Endothelial cell of hepatic sinusoid (primary cell): ENCODE measurements at regions not wholly inside any gene's neighbourhood (a gene's known extent, or its start where the extent isn't known, plus 50 kb on each side); places are given as distances from the start of the nearest gene placed in this dataset.

Experiments used
- in situ Hi-C: cut with HindIII; loops from 2 replicates; pipeline ENCODE4 v1.10.0; 2017; ENCODE audit warnings: low sequenced_read_pairs

DNA sequence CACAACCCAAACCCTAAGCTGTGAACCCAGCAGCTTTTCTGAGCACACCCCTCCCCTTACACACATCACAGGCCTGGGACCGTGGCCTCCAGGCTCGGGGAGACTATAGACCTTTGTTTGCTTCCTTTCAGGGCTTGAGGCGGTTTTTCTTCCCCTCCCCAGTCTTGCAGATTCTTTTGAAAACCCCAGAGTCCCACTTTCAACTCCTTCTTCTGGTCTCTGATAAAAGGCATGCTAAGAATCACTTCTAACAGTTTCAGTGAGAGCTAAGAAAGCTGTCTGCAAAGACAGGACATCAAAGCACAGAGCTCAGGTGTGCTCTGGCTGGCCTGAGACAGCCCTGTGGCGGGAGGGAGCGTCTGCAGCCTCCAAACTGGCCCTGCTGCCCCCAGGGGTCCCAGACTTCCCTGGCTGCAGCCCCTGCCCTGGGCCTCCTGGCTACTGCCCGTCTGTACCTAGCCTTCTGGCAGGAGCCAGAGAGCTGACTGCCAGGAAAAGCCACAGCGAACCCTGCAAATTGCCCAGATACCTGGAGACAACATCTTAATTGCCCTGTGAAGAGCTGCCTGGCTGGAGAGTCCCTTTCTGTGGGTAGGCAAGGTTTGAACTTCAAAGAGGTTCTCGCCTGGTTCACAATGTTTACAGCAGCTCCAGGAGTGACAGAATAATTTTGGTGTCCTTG is 138.9 kb downstream of the GADD45G start:
- in situ Hi-C loops, result no loop called here

DNA sequence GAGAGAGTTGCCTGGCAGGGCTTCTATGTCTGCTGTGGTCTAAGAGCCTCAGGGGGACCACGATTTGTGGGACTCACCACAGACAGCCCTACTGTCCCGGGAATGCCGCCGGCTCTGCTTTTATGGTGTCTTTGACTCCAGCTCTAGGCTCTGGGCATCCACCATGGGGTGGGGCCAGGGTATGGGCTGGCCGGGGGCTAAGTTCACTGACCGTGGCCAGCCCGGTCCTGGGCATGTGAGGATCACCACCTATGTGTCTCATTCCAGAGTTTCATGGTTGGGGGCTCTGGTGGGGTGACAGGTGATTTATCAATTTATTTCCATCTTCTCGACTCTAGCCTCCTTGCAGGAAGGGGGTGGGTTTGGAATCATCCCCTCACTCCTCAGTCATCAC is 139.4 kb downstream of the GADD45G start:
- in situ Hi-C loops, result no loop called here

DNA sequence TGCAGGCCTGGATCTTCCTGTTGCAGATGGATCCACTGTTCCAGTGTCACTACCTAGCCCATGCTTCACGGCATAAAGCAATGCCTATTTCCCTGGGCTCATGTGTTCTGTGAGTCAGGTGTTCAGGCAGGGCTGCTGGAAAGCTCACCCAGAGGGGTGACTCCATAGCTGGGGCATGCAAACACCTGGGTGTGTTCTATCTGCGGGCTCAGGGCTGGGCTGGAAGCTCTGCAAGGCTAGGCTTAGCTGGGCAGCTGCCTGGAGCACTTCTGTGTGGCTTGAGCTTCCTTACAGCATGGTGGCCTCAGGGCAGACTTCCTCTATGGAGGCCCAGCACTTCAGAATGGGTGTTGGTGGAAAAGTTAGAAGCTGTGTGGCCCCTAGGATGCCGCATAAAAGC is 139.9 kb downstream of the GADD45G start:
- in situ Hi-C loops, result no loop called here

DNA sequence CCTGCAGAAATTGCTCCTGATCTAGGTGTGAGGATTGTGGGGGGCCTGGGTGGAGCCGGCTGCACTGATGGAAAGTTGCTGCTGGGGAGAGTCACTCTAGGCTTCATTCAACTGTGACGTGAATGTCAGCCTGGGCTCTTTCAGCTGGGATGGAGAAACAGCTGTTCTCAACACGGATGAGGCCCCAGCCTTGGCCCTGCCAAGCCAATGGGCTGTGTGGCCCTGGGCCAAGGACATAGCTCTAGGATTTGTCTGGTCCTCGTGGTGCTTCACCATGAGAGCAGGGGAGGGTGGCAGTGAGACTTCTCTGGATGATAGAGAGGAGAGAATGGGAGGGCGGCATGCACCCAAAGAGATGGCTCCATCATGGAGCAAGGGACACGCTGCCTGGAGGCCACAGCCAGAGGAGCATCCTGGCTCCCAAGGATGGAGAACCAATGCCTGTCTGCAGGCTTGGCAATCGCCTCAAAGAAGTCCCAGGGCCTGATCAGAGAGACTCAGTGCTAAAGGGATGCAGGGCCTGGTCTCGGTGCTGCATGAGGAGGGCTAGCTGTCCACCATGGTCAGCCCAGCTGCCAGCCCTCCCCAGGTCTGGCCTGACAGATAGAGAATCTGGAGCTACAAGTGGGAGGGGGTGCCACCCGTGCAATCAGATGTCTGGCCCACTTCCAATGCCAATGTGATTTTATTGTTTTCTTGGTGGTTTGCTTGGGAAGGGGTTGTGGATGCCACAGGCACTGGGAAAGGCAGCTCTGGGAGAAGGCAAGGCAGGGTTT is 141.0 kb downstream of the GADD45G start:
- in situ Hi-C loops, result no loop called here

DNA sequence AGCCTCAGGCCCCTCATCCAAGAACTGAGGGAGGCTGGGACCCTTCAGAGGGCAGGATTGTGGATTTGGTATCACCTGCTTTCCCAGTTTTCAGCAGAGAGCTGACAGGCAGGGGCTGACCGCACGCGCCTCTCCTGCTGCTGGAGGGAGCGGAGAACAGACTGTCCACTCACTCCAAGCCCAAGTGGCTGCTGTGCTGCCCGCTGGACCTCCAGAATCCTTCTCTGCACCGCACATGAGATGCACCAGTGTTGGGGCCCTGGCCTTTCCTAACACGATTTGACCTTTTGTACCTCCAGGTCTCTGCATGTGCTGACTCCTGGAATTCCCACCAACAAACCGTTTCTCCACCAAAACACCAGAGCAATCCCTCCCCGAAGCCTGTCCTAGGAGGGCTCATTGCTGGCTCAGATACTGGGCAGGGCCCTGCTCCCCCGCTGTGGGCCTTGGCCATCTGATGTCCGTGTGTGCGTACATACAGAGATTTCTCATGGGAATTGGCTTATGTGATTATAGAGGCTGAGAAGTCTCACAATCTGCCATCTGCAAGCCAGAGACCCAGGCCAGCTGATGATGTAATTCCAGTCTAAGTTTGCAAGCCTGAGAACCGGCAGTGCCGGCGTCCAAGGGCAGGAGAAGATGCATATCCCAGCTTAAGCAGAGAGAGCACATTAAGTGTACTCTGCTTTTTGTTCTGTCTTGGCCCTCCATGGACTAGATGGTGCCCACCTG is 141.7 kb downstream of the GADD45G start:
- in situ Hi-C loops, result no loop called here

DNA sequence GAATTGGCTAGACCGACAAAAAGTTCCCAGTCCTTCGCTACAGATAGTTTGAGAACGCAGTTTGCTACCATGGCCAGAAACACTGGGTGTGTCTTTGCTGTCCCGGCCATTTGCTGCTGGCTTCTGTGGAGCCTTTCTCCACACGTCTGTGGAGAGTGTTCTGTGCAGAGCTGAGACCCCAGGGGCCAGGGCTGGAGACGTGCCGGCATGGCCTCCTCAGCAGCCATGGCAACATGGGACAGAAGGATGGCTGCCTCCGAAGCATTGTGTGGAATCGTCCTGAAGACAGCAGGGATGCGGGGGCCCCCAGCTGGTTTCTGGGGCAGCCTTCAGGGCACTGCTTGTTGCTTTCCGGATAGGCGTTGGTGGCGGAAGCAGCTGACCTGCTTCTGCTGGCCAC is 142.8 kb downstream of the GADD45G start:
- in situ Hi-C loops, result no loop called here

DNA sequence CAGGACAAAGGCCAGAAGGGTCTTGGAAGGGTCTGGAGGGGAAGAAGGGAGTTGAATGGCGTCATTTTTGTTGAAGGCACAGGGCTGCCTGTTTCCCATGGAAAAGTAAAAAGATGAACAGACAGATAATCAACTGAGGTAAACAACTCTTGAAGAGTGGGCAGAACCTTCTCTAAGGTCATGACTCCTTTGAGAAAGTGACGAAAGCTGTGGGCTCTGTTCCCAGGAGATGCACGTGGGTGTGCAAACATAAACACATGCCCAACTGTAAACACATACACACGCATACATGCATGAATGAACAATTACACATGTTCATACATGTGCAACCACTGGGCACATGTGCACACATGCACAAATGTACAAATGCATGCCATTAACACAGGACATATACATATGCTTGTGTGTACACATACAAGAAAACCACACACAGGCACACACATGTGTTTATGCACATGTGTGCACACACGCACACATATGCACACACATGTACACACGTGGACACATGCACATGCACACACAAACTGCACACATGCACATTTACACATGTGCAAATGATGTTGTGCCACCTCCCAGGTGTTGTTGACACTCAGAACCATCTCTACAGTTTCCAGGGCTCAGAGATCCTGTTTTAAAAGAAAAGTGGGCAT is 143.3 kb downstream of the GADD45G start:
- in situ Hi-C loops, result no loop called here

DNA sequence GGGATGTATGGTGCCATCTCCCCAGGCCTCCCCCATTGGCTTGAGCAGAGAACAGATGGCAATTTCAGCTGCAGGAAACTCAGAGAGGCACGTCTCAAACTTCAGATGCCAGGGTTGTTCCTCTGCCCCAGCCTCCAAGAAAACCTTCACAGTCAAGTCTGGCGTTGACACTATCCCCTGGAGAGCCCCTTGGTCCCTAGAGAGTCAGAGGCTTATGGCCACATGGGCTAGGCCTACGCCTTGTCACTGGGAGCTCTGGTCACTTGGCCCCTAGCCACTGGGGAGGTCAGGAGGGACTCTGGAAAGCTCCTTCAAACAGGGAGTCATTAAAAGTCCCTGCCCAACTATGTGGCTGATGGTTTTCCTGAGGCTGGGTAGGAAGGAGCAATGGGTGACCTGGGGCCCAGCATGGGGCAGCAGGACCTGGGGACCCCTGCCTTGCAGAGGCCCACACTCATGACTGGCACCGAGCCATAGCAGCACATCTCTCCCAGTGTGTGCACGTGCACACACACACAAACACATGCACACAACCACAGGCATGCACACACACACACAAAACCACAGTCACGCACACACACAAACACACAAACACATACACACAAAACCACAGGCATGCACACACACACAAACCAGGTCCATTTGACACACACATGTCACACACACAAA is 144.2 kb downstream of the GADD45G start:
- in situ Hi-C loops, result no loop called here

DNA sequence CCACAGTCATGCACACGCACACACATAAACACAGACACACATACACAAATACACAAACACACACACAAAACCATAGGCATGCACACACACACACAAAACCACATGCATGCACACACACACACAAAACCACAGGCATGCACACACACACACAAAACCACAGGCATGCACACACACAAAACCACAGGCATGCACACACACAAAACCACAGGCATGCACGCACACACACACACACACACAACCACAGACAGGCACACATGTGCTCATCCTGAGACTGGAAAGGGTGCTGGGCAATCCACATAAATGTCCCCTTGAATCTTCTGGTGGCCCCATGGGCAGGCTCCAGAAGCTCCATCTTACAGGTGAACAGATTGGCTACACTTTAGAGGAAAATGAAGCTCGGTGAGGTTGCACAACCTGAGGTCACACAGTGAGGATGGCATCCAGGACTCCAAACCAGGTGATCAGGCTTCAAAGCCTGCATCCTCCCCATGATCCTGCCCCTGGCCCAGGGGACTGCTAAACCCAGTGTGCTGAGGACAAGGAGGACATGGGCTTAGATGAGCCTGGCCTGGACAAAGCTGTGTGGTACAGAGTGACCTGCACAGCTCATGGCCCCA is 144.8 kb downstream of the GADD45G start:
- in situ Hi-C loops, result no loop called here

DNA sequence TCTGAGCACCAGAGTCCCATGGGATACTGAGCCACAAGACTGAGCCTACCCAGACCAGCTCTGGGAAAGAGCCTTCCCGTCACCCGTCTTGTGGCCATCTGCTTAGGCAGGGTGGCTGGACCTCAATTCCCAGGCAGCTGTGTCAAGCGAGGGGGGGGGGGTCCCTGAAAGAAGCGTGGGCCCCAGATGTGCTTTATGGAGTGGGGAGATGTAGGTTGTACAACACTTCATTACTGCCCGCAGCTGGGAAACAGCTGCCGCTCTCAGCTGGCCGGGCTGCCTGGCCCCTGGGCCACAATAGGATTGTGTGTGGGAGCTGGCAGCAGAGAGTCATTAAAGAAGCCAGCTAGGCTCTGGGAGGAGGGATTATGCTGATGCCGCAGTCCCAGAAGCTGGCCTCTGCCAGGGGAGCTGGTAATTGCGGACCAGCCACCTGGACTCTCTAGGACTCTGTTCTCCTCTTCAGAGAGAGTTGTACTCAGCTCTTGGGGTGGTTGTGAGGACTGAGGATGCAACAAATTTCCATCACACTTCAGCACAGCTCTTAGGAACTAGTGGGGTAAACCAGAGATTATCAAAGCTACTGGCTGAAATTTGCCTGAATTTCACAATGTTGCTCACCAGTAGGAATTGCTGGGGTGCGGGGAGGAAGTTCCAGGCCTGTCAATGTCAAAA is 145.4 kb downstream of the GADD45G start:
- in situ Hi-C loops, result no loop called here

DNA sequence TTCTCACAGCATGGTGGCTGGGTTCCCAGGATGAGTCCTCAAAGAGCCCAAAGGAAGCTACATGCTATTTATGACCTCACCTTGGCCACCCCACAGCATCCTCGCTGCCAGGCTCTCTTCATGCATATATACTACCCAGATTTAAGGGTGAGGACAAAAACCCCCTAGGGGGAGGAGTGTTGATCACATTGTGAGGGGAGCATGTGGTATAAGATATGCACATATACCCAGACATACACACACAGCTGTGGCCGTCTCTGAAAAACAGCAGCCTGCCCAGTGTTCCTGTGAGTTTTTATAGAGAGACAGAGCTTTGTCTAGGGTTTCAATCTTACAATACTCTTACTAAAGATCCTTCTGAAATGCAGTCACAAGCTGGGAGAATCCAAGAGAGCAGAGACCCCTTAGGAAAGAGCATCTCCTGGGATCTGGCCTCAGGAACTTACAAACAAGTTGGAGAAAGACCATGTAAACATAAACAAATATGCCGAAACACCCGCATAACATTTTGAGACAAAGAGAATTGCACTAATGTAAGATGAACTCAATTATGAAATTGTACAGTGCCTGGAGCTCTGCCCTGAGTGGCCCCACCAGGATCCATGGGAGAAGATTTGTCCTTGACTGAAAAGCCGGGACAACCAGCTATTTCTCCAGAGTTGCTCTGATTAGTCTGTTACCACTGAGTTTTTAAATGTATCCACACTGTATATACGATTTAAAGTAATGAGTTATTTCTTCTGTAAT is 146.4 kb downstream of the GADD45G start:
- in situ Hi-C loops, result no loop called here

DNA sequence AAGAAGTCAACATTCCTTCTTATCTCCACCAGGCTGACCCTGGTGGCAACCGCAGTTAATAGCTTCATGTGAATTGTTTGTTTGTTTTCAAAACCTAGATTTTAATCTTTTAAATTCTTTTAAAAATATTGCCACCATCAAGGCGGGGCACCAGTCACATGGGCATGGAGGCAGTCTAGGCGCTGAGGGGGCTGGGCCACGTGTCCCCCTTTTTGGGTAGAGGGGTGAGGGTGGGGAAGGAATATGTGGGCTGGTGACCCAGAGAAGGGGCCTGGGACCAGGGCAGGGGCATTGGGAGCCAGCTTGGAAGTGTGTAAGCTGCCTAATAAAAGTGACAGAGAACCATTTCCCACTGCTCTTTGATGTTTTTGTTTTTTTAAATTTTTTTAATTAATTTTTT is 147.3 kb downstream of the GADD45G start:
- in situ Hi-C loops, result no loop called here

DNA sequence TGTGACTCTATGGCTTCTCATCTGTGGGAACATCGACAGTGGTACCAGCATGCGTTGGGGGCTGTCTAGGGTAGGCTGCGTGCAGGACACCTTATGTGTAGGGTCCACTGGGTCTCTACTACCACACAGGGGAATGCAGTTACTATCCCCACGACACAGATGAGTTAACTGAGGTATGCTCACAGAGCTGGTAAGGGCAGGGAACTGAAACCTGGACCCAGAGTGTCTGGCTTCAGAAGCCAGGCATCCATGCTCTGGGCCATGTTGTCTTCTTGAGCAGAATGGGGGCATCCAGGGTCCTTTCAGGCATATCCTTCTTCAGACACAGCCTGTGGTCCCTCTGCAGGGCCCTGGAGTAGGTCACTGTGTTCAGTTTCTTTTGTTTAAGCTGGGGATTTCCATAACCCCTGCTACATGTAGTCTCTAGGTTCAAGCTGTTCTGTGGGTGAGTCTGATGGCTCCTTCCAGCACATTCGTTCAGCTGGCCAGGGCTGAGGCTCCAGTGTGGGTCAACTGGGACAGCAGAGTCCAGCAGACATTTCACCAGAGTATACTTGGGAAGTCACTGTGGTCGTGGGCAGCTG is 148.8 kb downstream of the GADD45G start:
- in situ Hi-C loops, result no loop called here

DNA sequence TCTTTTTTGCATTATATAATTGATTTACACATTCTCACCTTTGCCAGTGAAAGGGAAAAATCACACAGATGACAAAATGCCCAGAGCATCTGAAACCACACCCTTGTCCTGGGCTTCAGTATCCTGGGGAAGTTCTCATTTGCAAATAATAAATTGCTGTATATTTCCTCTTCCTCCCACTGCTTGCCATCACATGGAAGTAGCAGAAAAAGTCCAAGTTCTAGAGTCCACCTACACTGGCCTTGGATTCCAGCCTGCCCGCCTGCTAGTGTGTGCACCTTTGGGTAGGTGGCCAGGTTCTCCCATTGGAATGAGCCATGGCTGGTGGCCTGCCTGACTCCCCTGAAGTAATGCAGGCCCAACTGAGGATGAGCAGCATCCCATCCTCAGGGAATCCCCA is 149.4 kb downstream of the GADD45G start:
- in situ Hi-C loops, result no loop called here

DNA sequence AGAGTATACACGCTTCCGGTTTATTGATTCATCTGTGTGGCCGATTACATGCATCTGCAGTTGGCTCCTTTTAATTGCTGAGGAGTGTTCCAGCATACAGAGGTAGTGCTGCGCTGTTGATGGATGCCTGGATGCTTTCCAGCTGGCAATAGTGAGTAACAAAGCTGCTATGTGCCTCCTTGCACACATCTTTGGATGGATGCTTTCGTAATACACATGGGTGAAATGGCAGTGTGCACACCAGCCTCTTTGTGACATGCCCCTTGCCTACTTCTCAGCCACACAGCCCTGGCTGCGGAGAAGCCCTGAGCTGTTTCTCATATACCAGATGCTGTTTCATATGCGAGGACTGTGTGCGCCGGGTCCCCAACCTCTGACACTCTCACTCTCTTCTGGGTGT is 151.0 kb downstream of the GADD45G start:
- in situ Hi-C loops, result no loop called here

DNA sequence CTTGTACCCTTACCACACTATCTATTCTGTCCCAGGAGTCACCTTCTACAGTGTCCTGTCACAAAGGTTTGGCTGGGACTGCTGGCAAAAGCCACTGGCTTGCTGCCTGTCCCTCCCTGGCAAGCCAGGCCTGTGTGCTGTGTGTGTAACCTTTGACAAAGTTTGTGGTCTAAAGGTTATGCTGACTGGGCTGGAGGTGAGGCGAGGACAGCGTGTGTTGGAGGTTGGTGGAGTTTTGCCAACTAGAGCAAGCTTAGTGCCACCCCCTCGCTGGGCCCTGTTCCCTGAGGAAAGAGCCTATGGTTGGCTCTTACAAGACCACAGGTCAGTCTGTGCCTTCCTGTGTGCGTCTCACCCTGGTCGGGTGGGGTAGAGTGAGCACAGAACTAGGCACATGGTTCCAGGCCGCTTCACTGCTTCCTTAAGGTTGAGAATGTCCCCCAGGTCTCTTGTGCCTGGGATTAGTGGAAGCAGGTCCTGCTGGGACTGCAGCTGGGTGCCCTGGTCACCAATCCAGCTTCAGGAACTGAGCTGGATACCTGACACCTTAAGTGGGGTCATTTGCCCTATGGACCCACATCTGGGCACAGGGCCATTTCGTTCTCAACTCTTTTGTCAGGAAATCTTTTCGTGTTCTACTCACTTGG is 152.2 kb downstream of the GADD45G start:
- in situ Hi-C loops, result no loop called here

DNA sequence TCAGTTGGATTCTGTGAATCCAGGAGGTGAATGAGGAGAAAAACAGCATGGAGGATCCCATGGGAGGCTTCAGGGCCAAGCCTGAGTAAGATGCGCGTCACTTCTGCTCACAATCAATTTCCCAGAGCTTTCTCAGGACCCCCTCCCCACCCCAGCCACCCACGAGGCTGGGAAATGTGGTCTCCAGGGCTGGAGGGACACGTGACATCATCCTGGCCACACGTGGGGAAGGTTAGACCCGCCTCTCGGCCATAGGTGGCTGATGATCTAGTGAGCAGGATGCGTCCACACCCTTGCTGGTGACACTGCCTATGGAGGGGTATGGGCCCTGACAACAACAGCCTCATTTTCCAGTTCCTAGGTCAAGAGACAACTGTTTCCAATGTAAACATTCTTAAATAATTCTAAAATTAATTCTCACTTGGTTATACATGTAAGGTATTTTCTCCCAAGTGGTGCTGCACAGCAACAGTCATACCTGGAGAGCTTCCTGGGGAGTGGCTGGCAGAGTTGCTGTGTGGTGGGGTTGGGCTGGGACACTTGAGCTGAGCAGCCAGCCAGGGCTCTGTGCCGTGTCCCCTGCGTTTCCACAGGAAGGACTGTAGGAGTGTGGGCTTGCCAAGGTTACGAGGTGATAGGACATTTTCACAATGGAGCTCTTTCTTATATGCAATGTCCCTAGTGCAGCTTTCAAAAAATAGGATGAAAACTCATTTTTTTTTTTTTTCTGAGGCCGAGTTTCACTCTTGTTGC is 153.1 kb downstream of the GADD45G start:
- in situ Hi-C loops, result no loop called here

DNA sequence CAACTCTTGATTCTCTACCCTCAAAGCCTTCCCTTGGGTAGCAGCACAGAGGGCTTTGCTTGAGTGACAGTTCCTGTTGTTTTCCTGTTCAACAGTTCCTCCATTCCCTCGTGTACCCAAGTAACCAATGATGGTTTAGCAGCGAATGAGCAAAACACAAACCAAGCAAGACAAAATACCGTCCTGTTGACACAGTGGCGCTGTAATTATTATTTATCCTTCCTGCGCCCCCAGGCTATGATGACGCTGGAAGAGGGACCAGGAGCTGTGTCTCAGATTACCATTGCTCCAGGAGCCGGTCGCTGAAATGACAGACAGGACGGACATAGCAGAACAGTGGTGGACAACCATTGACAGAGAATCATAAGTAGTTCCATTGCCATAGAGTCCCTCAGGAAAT is 154.8 kb downstream of the GADD45G start:
- in situ Hi-C loops, result no loop called here
